SK-N-MC (cell line): ENCODE measurements at regions not wholly inside any gene's neighbourhood (a gene's known extent, or its start where the extent isn't known, plus 50 kb on each side); places are given as distances from the start of the nearest gene placed in this dataset.
"Not testable (repeated sequence)": the region's sequence is repeated elsewhere in the genome, so short reads cannot be mapped to it uniquely, and the experiment has no call there.

ENCODE experiments used
- EZH2 ChIP-seq: fragments of 200-600 bp; sonication (generic); IDR thresholded peaks from one replicate; pipeline ENCODE4 v1.6.1; 2017; ENCODE audit warnings: antibody characterized with exemption
- POLR2AphosphoS5 ChIP-seq: IDR thresholded peaks from 2 replicates; pipeline ENCODE4 v1.6.1; 2012; ENCODE audit warnings: mild to moderate bottlenecking, low read depth, low read length, borderline replicate concordance

DNA sequence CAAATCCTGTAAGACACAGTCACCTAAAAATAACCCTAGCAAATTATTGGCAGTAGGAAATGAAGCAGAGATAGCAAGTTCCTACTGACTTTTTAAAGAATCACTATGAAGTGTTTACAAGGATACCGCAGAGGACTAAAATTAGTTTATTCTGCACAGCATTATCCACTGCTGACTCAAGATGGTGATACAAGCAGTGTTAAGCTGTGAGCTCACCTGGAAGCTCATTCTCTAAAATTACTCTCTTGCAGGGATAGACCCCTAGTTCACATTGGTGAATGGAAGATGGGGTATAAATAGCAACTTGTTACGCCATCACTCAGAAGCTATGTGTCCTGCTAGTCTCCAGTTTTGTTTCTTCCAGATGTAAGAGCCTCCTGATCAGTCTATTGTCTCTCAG lies 70.8 kb upstream of the GPR89A start:
- not testable (repeated sequence) for TF ChIP-seq EZH2, POLR2AphosphoS5
